ENCODE measurements at regions not wholly inside any gene's neighbourhood (a gene's known extent, or its start where the extent isn't known, plus 50 kb on each side); places are given as distances from the start of the nearest gene placed in this dataset.

GRCh38 chr7:16958724-16959123 lies 76.9 kb upstream of the AGR3 start:
- FAIRE-seq (no peak), ATAC-seq (no peak)
- no peaks in the 10 kb centered on the region for H4K20me1 ChIP-seq (ENCODE audit: control insufficient read depth, insufficient read depth)

DNA sequence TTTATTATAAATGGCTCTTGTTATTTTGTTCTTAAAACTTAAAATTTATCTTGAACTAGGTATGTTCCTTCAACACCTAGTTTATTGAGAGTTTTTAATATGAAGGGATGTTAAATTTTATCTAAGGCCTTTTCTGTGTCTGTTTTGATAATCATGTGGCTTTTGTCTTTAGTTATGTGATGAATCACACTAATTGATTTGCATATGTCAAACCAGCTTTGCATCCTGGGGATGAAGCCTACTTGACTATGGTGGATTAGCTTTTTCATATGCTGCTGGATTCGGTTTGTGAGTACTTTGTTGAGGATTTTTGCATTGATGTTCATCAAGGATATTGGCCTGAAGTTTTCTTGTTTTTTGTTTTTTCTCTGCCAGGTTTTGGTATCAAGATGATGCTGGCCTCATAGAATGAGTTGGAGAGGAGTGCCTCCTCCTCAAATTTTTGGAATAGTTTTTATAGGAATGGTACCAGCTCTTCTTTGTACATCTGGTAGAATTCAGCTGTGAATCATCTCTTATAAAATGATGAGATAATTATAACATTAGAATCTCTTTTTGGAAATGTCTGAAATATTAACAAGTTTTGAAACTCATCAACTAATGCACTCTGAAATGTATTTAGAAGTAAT lies 78.7 kb upstream of the AGR3 start:
- CTCF ChIA-PET: interaction anchor here (0.9 to 1.4 kb wide), 3 partner anchors 8 to 342 kb away, joined by 3 to 4 read pairs (median 3); no protein-coding TSS in a partner anchor
- ATAC-seq (no peak), DNase-seq (ENCODE audit: low read depth, low spot score) (no peak), FAIRE-seq (no peak)
- in situ Hi-C loops (cut with MboI): no loop called here
- no peaks in the 10 kb centered on the region for H3K4me1 ChIP-seq (ENCODE audit: control insufficient read depth, insufficient read depth, low read length)
- no peak overlapping the region for H3K27ac ChIP-seq (ENCODE audit: control insufficient read depth, insufficient read depth)
- intact Hi-C loops (cut with micrococcal nuclease; ENCODE audit: unreplicated experiment): no loop called here
- no peak overlapping the region for H3K4me2 ChIP-seq (ENCODE audit: control insufficient read depth, insufficient read depth)
- no peaks in the 10 kb centered on the region for H3K9me3 ChIP-seq (replicated peaks; ENCODE audit: control insufficient read depth, insufficient read depth, low read length)
- RAD21 ChIA-PET (ENCODE audit: unreplicated experiment): interaction anchor here (1.3 kb wide), 1 partner anchor 341 kb away, joined by 3 read pairs; no protein-coding TSS in a partner anchor
- H3K27me3 ChIP-seq (replicated peaks in 1 of 2; ENCODE audit: control insufficient read depth in 2 of 2, insufficient read depth in 2 of 2, low read length in 1 of 2): no peaks in the 10 kb centered on the region; a peak in 1 of 4 replicates
- H2AFZ ChIP-seq (ENCODE audit: control insufficient read depth, low read depth, low read length): no peak overlapping the region
- TF ChIP-seq BCLAF1 (IDR thresholded peaks at IDR 0.05) (no peak), FOXM1 (IDR thresholded peaks at IDR 0.05; ENCODE audit: low read depth, low read length) (no peak), SMARCA5 (IDR thresholded peaks at IDR 0.05) (no peak), YBX1 (IDR thresholded peaks at IDR 0.05) (no peak), STAT3 (IDR thresholded peaks at IDR 0.05; ENCODE audit: low read depth, low read length) (no peak)
- TF ChIP-seq, protein P1, sequence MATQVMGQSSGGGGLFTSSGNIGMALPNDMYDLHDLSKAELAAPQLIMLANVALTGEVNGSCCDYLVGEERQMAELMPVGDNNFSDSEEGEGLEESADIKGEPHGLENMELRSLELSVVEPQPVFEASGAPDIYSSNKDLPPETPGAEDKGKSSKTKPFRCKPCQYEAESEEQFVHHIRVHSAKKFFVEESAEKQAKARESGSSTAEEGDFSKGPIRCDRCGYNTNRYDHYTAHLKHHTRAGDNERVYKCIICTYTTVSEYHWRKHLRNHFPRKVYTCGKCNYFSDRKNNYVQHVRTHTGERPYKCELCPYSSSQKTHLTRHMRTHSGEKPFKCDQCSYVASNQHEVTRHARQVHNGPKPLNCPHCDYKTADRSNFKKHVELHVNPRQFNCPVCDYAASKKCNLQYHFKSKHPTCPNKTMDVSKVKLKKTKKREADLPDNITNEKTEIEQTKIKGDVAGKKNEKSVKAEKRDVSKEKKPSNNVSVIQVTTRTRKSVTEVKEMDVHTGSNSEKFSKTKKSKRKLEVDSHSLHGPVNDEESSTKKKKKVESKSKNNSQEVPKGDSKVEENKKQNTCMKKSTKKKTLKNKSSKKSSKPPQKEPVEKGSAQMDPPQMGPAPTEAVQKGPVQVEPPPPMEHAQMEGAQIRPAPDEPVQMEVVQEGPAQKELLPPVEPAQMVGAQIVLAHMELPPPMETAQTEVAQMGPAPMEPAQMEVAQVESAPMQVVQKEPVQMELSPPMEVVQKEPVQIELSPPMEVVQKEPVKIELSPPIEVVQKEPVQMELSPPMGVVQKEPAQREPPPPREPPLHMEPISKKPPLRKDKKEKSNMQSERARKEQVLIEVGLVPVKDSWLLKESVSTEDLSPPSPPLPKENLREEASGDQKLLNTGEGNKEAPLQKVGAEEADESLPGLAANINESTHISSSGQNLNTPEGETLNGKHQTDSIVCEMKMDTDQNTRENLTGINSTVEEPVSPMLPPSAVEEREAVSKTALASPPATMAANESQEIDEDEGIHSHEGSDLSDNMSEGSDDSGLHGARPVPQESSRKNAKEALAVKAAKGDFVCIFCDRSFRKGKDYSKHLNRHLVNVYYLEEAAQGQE (IDR thresholded peaks at IDR 0.05; ENCODE audit: low read depth, low read length): no peak
- H3K9ac ChIP-seq (ENCODE audit: control insufficient read depth, insufficient read depth, low read length): no peak overlapping the region
- 14% methylated on average over 1 of the region's 1 CpG for WGBS (ENCODE audit: insufficient coverage, insufficient replicate concordance, low lambda C conversion rate, missing lambda C conversion rate)
- SMC1A ChIA-PET (ENCODE audit: uncharacterized antibody, unreplicated experiment): interaction anchor here (0.8 to 1.5 kb wide), 2 partner anchors 12 to 582 kb away, joined by 3 to 6 read pairs; no protein-coding TSS in a partner anchor
- no TSS peak for BruUV-seq (replicated peaks)
- H3K4me3 ChIP-seq: no peak overlapping the region
- H4K20me1 ChIP-seq (ENCODE audit: control insufficient read depth, insufficient read depth): no peaks in the 10 kb centered on the region
- POLR2A ChIA-PET: no interaction called here
- no peaks in the 10 kb centered on the region for H3K36me3 ChIP-seq (ENCODE audit: control insufficient read depth in 2 of 2, insufficient read depth in 2 of 2, low read length in 1 of 2)
- H3K79me2 ChIP-seq (ENCODE audit: control insufficient read depth, insufficient read depth, low read length): no peaks in the 10 kb centered on the region

More at GRCh38 chr7:16958724-16959123, 76.9 kb upstream of the AGR3 start:
- ChIA-PET CTCF (interaction anchor here (1.6 kb wide), 1 partner anchor 13 kb away, joined by 8 read pairs; no protein-coding TSS in a partner anchor), RAD21 (ENCODE audit: unreplicated experiment) (no interaction called here), SMC1A (ENCODE audit: uncharacterized antibody, unreplicated experiment) (interaction anchor here (0.6 to 0.7 kb wide), 2 partner anchors 11 to 905 kb away, joined by 3 read pairs; no protein-coding TSS in a partner anchor), POLR2A (no interaction called here)
- H3K4me3 ChIP-seq: no peak overlapping the region
- no peak for DNase-seq (ENCODE audit: low read depth, low spot score)
- TF ChIP-seq NBN (IDR thresholded peaks at IDR 0.05) (no peak), SIN3A (IDR thresholded peaks at IDR 0.05; ENCODE audit: low read depth, low read length) (no peak), MEF2B (IDR thresholded peaks at IDR 0.05; ENCODE audit: partially characterized antibody, poor library complexity, severe bottlenecking) (no peak), NR2F1 (conservative IDR thresholded peaks at IDR 0.05) (no peak), NRF1 (conservative IDR thresholded peaks at IDR 0.05; ENCODE audit: low read depth, low read length) (no peak), ZNF24 (IDR thresholded peaks at IDR 0.05) (no peak), SUPT20H (IDR thresholded peaks at IDR 0.05; ENCODE audit: borderline replicate concordance, control insufficient read depth, low read depth, low read length) (no peak), IRF4 (IDR thresholded peaks at IDR 0.05; ENCODE audit: low read depth, low read length) (no peak), SPI1 (IDR thresholded peaks at IDR 0.05; ENCODE audit: borderline replicate concordance, insufficient read depth, low read depth, low read length) (no peak)
- BruUV-seq (replicated peaks): no TSS peak
- H2AFZ ChIP-seq (ENCODE audit: control insufficient read depth, low read depth, low read length): no peak overlapping the region
- no peaks in the 10 kb centered on the region for H3K9me3 ChIP-seq (replicated peaks; ENCODE audit: control insufficient read depth, insufficient read depth, low read length)
- H3K4me2 ChIP-seq (ENCODE audit: control insufficient read depth, insufficient read depth): no peak overlapping the region
- H3K79me2 ChIP-seq (ENCODE audit: control insufficient read depth, insufficient read depth, low read length): no peaks in the 10 kb centered on the region
- 0% methylated on average over 1 of the region's 1 CpG for WGBS (ENCODE audit: insufficient coverage, insufficient replicate concordance, low lambda C conversion rate, missing lambda C conversion rate)
- no peaks in the 10 kb centered on the region; a peak in 1 of 4 replicates for H3K27me3 ChIP-seq (replicated peaks in 1 of 2; ENCODE audit: control insufficient read depth in 2 of 2, insufficient read depth in 2 of 2, low read length in 1 of 2)
- no peaks in the 10 kb centered on the region for H3K36me3 ChIP-seq (ENCODE audit: control insufficient read depth in 2 of 2, insufficient read depth in 2 of 2, low read length in 1 of 2)
- in situ Hi-C loops (cut with MboI) (no loop called here), intact Hi-C loops (cut with micrococcal nuclease; ENCODE audit: unreplicated experiment) (no loop called here)
- H3K4me1 ChIP-seq (ENCODE audit: control insufficient read depth, insufficient read depth, low read length): no peaks in the 10 kb centered on the region
- no peak overlapping the region for H3K27ac ChIP-seq (ENCODE audit: control insufficient read depth, insufficient read depth)
- no peak overlapping the region for H3K9ac ChIP-seq (ENCODE audit: control insufficient read depth, insufficient read depth, low read length)
